Activated CD4-positive, alpha-beta T cell treated with anti-CD3 and anti-CD28 coated beads, Interleukin-2, amount 10 ng/mL, durations not matched to agents 7 days and 5 days (primary cell): ENCODE measurements at regions not wholly inside any gene's neighbourhood (a gene's known extent, or its start where the extent isn't known, plus 50 kb on each side); places are given as distances from the start of the nearest gene placed in this dataset.
A peak's percentile ranks its signal among the peaks of the same experiment; 100 is the strongest.
"Not testable (repeated sequence)": the region's sequence is repeated elsewhere in the genome, so short reads cannot be mapped to it uniquely, and the experiment has no call there.

Source experiments
- CTCF ChIA-PET: fragments of 350-600 bp; sonication (Branson Sonifier 250); formaldehyde crosslinking; loops from one replicate; lab custom pipeline; 2021; ENCODE audit warnings: antibody characterized with exemption; lab: Charles Lee
- POLR2A ChIA-PET: fragments of 350-600 bp; sonication (Branson Sonifier 250); formaldehyde crosslinking; loops from one replicate; lab custom pipeline; 2021; ENCODE audit warnings: antibody characterized with exemption; lab: Charles Lee
- DNase-seq: peaks from one replicate; pipeline ENCODE4 v3.0.0-alpha.2; 2020
- H3K27ac Mint-ChIP-seq: one replicate; pipeline ENCODE4 v1.8.0; 2021; ENCODE audit warnings: mild to moderate bottlenecking, moderate library complexity, mixed read lengths
- H3K27me3 Mint-ChIP-seq: one replicate; pipeline ENCODE4 v1.8.0; 2021; ENCODE audit warnings: mixed read lengths
- H3K36me3 Mint-ChIP-seq: one replicate; pipeline ENCODE4 v1.8.0; 2021; ENCODE audit warnings: low read depth, mixed read lengths
- H3K4me1 Mint-ChIP-seq: one replicate; pipeline ENCODE4 v1.8.0; 2021; ENCODE audit warnings: mixed read lengths
- H3K4me3 Mint-ChIP-seq: one replicate; pipeline ENCODE4 v1.8.0; 2021; ENCODE audit warnings: mild to moderate bottlenecking, moderate library complexity, mixed read lengths
- H3K9me3 Mint-ChIP-seq: one replicate; pipeline ENCODE4 v1.8.0; 2021; ENCODE audit warnings: mixed read lengths

- Mint-ChIP-seq H3K27me3 (no peaks in the 10 kb centered on the region), H3K9me3 (peaks cover 23% of the 10 kb centered on the region), H3K36me3 (peaks cover 9% of the 10 kb centered on the region), H3K4me3 (no peak overlapping the region), H3K27ac (no peak overlapping the region), H3K4me1 (peaks cover 4% of the 10 kb centered on the region)
- ChIA-PET POLR2A (no interaction called here), CTCF (interaction anchor here (1.4 to 1.8 kb wide), 2 partner anchors 10 to 19 kb away, joined by 3 to 4 read pairs; no protein-coding TSS in a partner anchor)
- DNase-seq = no peak
These were observed 266.8 kb upstream of the CBLB start for GRCh38 chr3:106135451-106136160.

GRCh38 chr3:106139826-106140225, 271.0 kb upstream of the CBLB start:
- no peak for DNase-seq
- Mint-ChIP-seq H3K27ac (no peak overlapping the region), H3K4me3 (no peak overlapping the region), H3K27me3 (no peaks in the 10 kb centered on the region), H3K9me3 (peaks cover 14% of the 10 kb centered on the region), H3K36me3 (peaks cover 5% of the 10 kb centered on the region), H3K4me1 (peaks cover 3% of the 10 kb centered on the region)
- ChIA-PET POLR2A (no interaction called here), CTCF (no interaction called here)

GRCh38 chr3:106140431-106140830, 271.6 kb upstream of the CBLB start:
- Mint-ChIP-seq H3K27ac (no peak overlapping the region), H3K4me1 (peaks cover 3% of the 10 kb centered on the region), H3K27me3 (no peaks in the 10 kb centered on the region), H3K4me3 (no peak overlapping the region), H3K9me3 (peaks cover 14% of the 10 kb centered on the region), H3K36me3 (peaks cover 4% of the 10 kb centered on the region)
- CTCF ChIA-PET = no interaction called here
- no peak for DNase-seq
- POLR2A ChIA-PET = no interaction called here

GRCh38 chr3:106144030-106144429, 275.2 kb upstream of the CBLB start:
- Mint-ChIP-seq H3K4me3 (no peak overlapping the region), H3K4me1 (peaks cover 3% of the 10 kb centered on the region), H3K27ac (no peak overlapping the region), H3K9me3 (peaks cover 35% of the 10 kb centered on the region), H3K27me3 (no peaks in the 10 kb centered on the region), H3K36me3 (peaks cover 16% of the 10 kb centered on the region)
- ChIA-PET CTCF (no interaction called here), POLR2A (no interaction called here)
- no peak for DNase-seq

GRCh38 chr3:106148440-106149082, 279.7 kb upstream of the CBLB start:
- H3K27ac Mint-ChIP-seq, POLR2A ChIA-PET, H3K4me3 Mint-ChIP-seq, H3K27me3 Mint-ChIP-seq, H3K4me1 Mint-ChIP-seq, DNase-seq: not testable (repeated sequence)
- CTCF ChIA-PET = interaction anchor here (0.8 kb wide), 1 partner anchor 9 kb away, joined by 3 read pairs; no protein-coding TSS in a partner anchor
- Mint-ChIP-seq H3K9me3 (peaks cover 43% of the 10 kb centered on the region), H3K36me3 (peaks cover 20% of the 10 kb centered on the region)

- Mint-ChIP-seq H3K4me3 (no peak overlapping the region), H3K36me3 (peaks cover 2% of the 10 kb centered on the region), H3K27me3 (no peaks in the 10 kb centered on the region), H3K9me3 (peaks cover 9% of the 10 kb centered on the region), H3K27ac (no peak overlapping the region), H3K4me1 (no peaks in the 10 kb centered on the region)
- DNase-seq = no peak
- ChIA-PET CTCF (interaction anchor here (0.7 kb wide), 1 partner anchor 8 kb away, joined by 3 read pairs; no protein-coding TSS in a partner anchor), POLR2A (no interaction called here)
These were observed 288.6 kb upstream of the CBLB start for GRCh38 chr3:106157411-106157810.

- CTCF ChIA-PET = interaction anchor here (1.1 kb wide), 1 partner anchor 13 kb away, joined by 3 read pairs; no protein-coding TSS in a partner anchor
- Mint-ChIP-seq H3K27me3 (no peaks in the 10 kb centered on the region), H3K4me1 (no peaks in the 10 kb centered on the region), H3K4me3 (no peak overlapping the region), H3K9me3 (peaks cover 25% of the 10 kb centered on the region), H3K36me3 (peaks cover 18% of the 10 kb centered on the region), H3K27ac (no peak overlapping the region)
- no peak for DNase-seq
- POLR2A ChIA-PET = no interaction called here
These were observed 291.6 kb upstream of the CBLB start for GRCh38 chr3:106160396-106160795.

- ChIA-PET POLR2A (no interaction called here), CTCF (interaction anchor here (0.7 to 1.1 kb wide), 2 partner anchors 12 to 469 kb away, joined by 3 read pairs; no protein-coding TSS in a partner anchor)
- H3K27me3 Mint-ChIP-seq = no peaks in the 10 kb centered on the region
- H3K4me1 Mint-ChIP-seq = no peaks in the 10 kb centered on the region
- H3K27ac Mint-ChIP-seq = no peak overlapping the region
- H3K9me3 Mint-ChIP-seq = peaks cover 29% of the 10 kb centered on the region
- no peak for DNase-seq
- H3K36me3 Mint-ChIP-seq = peaks cover 18% of the 10 kb centered on the region
- H3K4me3 Mint-ChIP-seq = no peak overlapping the region
These were observed 292.4 kb upstream of the CBLB start for GRCh38 chr3:106161246-106161645.

- H3K27ac Mint-ChIP-seq = no peak overlapping the region
- ChIA-PET POLR2A (no interaction called here), CTCF (interaction anchor here (0.6 kb wide), 2 partner anchors 47 to 453 kb away, joined by 4 read pairs; no protein-coding TSS in a partner anchor)
- peaks cover 16% of the 10 kb centered on the region for H3K4me1 Mint-ChIP-seq
- no peaks in the 10 kb centered on the region for H3K27me3 Mint-ChIP-seq
- DNase-seq = no peak
- no peak overlapping the region for H3K4me3 Mint-ChIP-seq
- peaks cover 33% of the 10 kb centered on the region for H3K9me3 Mint-ChIP-seq
- peaks cover 19% of the 10 kb centered on the region for H3K36me3 Mint-ChIP-seq
These were observed 298.9 kb upstream of the CBLB start for GRCh38 chr3:106167728-106168127.

GRCh38 chr3:106168962-106169750, 300.3 kb upstream of the CBLB start:
- no peak for DNase-seq
- ChIA-PET CTCF (no interaction called here), POLR2A (interaction anchor here (0.6 kb wide), 1 partner anchor 1355 kb away, joined by 3 read pairs; no protein-coding TSS in a partner anchor)
- no peak overlapping the region for H3K4me3 Mint-ChIP-seq
- H3K27me3 Mint-ChIP-seq = no peaks in the 10 kb centered on the region
- H3K4me1 Mint-ChIP-seq = peaks cover 23% of the 10 kb centered on the region
- peaks cover 21% of the 10 kb centered on the region for H3K9me3 Mint-ChIP-seq
- no peak overlapping the region for H3K27ac Mint-ChIP-seq
- H3K36me3 Mint-ChIP-seq = peaks cover 12% of the 10 kb centered on the region

GRCh38 chr3:106170636-106171035, 301.8 kb upstream of the CBLB start:
- Mint-ChIP-seq H3K27me3 (no peaks in the 10 kb centered on the region), H3K4me3 (no peak overlapping the region), H3K27ac (no peak overlapping the region), H3K4me1 (peaks cover 33% of the 10 kb centered on the region), H3K9me3 (peaks cover 18% of the 10 kb centered on the region), H3K36me3 (peaks cover 14% of the 10 kb centered on the region)
- CTCF ChIA-PET = interaction anchor here (1.5 kb wide), 1 partner anchor 255 kb away, joined by 4 read pairs; no protein-coding TSS in a partner anchor
- DNase-seq = no peak
- POLR2A ChIA-PET = no interaction called here

- no peak overlapping the region for H3K4me3 Mint-ChIP-seq
- CTCF ChIA-PET = no interaction called here
- no peak for DNase-seq
- no peaks in the 10 kb centered on the region for H3K27me3 Mint-ChIP-seq
- H3K36me3 Mint-ChIP-seq = peaks cover 15% of the 10 kb centered on the region
- peaks cover 47% of the 10 kb centered on the region for H3K4me1 Mint-ChIP-seq
- peak overlapping the region; percentile 76 for H3K27ac Mint-ChIP-seq
- POLR2A ChIA-PET = no interaction called here
- H3K9me3 Mint-ChIP-seq = peaks cover 14% of the 10 kb centered on the region
These were observed 303.3 kb upstream of the CBLB start for GRCh38 chr3:106172101-106172500.
